A549 (cell line): ENCODE measurements at regions not wholly inside any gene's neighbourhood (a gene's known extent, or its start where the extent isn't known, plus 50 kb on each side); places are given as distances from the start of the nearest gene placed in this dataset.

ENCODE experiments used
- ATAC-seq, 2 experiments: fragments of 200-7000 bp in 1 of 2; fragments of >200 bp in 1 of 2; cut with Nextera tagmentation in 1 of 2; cut with Tn5 transposase in 1 of 2; 3 replicates each; pipeline versions ENCODE4 v1.8.0 to v1.9.1; 2018 to 2020; ENCODE audit warnings: mild to moderate bottlenecking in 1 of 2, moderate library complexity in 1 of 2
- CTCF ChIA-PET: fragments of 300-600 bp; sonication (Branson Sonifier 250); formaldehyde crosslinking; extraction: SDS; loops from one replicate; lab custom pipeline; 2021; ENCODE audit warnings: antibody characterized with exemption, inconsistent platforms; lab: Yijun Ruan, JAX
- POLR2A ChIA-PET: fragments of 350-600 bp; formaldehyde crosslinking; extraction: SDS; loops from one replicate; lab custom pipeline; 2021; ENCODE audit warnings: antibody characterized with exemption, inconsistent platforms; lab: Yijun Ruan, JAX
- DNase-seq, 2 experiments: peaks; one replicate each; pipeline versions ENCODE4 v3.0.0 to v3.0.0-alpha.2; 2011 to 2016; ENCODE audit warnings: low read depth in 1 of 2, low spot score in 1 of 2
- FAIRE-seq: peaks from 2 replicates; lab custom pipeline; 2011; peaks lifted over from hg19 to GRCh38; lab: Jason Lieb, UNC
- H3K27ac ChIP-seq, 2 experiments: fragments of >200 bp; sonication (Bioruptor Twin); formaldehyde crosslinking; 3 replicates each; pipeline ENCODE4 v1.5.1; 2016 to 2017
- H3K4me1 ChIP-seq: fragments of >200 bp; sonication (Bioruptor Twin); formaldehyde crosslinking; 3 replicates; pipeline ENCODE4 v1.6.1; 2016
- H3K4me2 ChIP-seq: fragments of >200 bp; sonication (Bioruptor Twin); formaldehyde crosslinking; 3 replicates; pipeline ENCODE4 v1.6.1; 2016
- H3K4me3 ChIP-seq: fragments of >200 bp; sonication (Bioruptor Twin); formaldehyde crosslinking; 3 replicates; pipeline ENCODE4 v1.5.1; 2016
- H3K9me3 ChIP-seq: fragments of >200 bp; sonication (Bioruptor Twin); formaldehyde crosslinking; 3 replicates; pipeline ENCODE4 v1.6.1; 2016
- CHD2 ChIP-seq: fragments of 150-350 bp; IDR thresholded peaks from 2 replicates; pipeline ENCODE4 v1.6.1; 2014; ENCODE audit warnings: low read length; ENCODE audit not compliant: partially characterized antibody
- EHF ChIP-seq: fragments of 250-450 bp; sonication (Bioruptor Pico); IDR thresholded peaks from 2 replicates; pipeline ENCODE4 v1.5.0; 2020; ENCODE audit warnings: mild to moderate bottlenecking
- EHMT2 ChIP-seq: fragments of 200-600 bp; sonication (generic); IDR thresholded peaks from 2 replicates; pipeline ENCODE4 v1.6.1; 2016; ENCODE audit warnings: antibody characterized with exemption, low read depth, mild to moderate bottlenecking, moderate library complexity
- ESRRA ChIP-seq: fragments of 150-350 bp; IDR thresholded peaks from 2 replicates; pipeline ENCODE4 v1.6.1; 2014; ENCODE audit warnings: mild to moderate bottlenecking, low read length, borderline replicate concordance
- FOSL2 ChIP-seq, 2 experiments: fragments of 450-650 bp in 1 of 2; fragments of >200 bp in 1 of 2; sonication (Bioruptor Twin) in 1 of 2; formaldehyde crosslinking; IDR thresholded peaks; 2 replicates each; pipeline versions ENCODE4 v1.5.0 to v1.6.1; 2016 to 2020; ENCODE audit warnings: mild to moderate bottlenecking in 1 of 2, moderate library complexity in 1 of 2
- FOXS1 ChIP-seq: fragments of 250-450 bp; sonication (Bioruptor Pico); IDR thresholded peaks from 2 replicates; pipeline ENCODE4 v1.5.0; 2020; ENCODE audit warnings: mild to moderate bottlenecking, moderate library complexity
- GATA3 ChIP-seq: IDR thresholded peaks from 2 replicates; pipeline ENCODE4 v1.6.1; 2012; ENCODE audit warnings: borderline replicate concordance
- HDAC2 ChIP-seq: fragments of 200-600 bp; sonication (generic); IDR thresholded peaks from 2 replicates; pipeline ENCODE4 v1.6.1; 2016
- HEYL ChIP-seq: fragments of 250-450 bp; sonication (Bioruptor Pico); IDR thresholded peaks from 2 replicates; pipeline ENCODE4 v1.8.0; 2021; ENCODE audit warnings: mild to moderate bottlenecking, moderate library complexity
- HOXB5 ChIP-seq: fragments of 250-450 bp; sonication (Bioruptor Pico); IDR thresholded peaks from 2 replicates; pipeline ENCODE4 v1.5.0; 2020; ENCODE audit warnings: mild to moderate bottlenecking, moderate library complexity
- JUNB ChIP-seq: fragments of >200 bp; sonication (Bioruptor Twin); formaldehyde crosslinking; IDR thresholded peaks from 2 replicates; pipeline ENCODE4 v1.6.1; 2016
- MYC ChIP-seq: IDR thresholded peaks from 2 replicates; pipeline ENCODE4 v1.6.1; 2012; ENCODE audit warnings: mild to moderate bottlenecking, inconsistent platforms, low read length, improper control_type of control experiment, borderline replicate concordance
- POLR2AphosphoS2 ChIP-seq: conservative IDR thresholded peaks from 2 replicates; pipeline ENCODE4 v1.6.1; 2012; ENCODE audit warnings: low read length, improper control_type of control experiment, inconsistent platforms
- RARB ChIP-seq: fragments of 250-450 bp; sonication (Bioruptor Pico); IDR thresholded peaks from 2 replicates; pipeline ENCODE4 v1.8.0; 2021; ENCODE audit warnings: mild to moderate bottlenecking, moderate library complexity
- SREBF2 ChIP-seq: fragments of 450-650 bp; IDR thresholded peaks from 2 replicates; pipeline ENCODE4 v1.6.1; 2014; ENCODE audit warnings: mild to moderate bottlenecking, moderate library complexity
- TFCP2L1 ChIP-seq: fragments of 250-450 bp; sonication (Bioruptor Pico); IDR thresholded peaks from 2 replicates; pipeline ENCODE4 v1.5.0; 2021; ENCODE audit warnings: mild to moderate bottlenecking
- ZC3H11A ChIP-seq: fragments of 450-650 bp; IDR thresholded peaks from 2 replicates; pipeline ENCODE4 v1.6.1; 2014; ENCODE audit warnings: antibody characterized with exemption, mild to moderate bottlenecking
- ZNF302 ChIP-seq: fragments of 250-450 bp; sonication (Bioruptor Pico); IDR thresholded peaks from 2 replicates; pipeline ENCODE4 v1.9.0; 2021; ENCODE audit warnings: inconsistent platforms, mild to moderate bottlenecking, moderate library complexity
- ZSCAN20 ChIP-seq: fragments of 250-450 bp; sonication (Bioruptor Pico); IDR thresholded peaks from 2 replicates; pipeline ENCODE4 v1.8.0; 2022; ENCODE audit warnings: mild to moderate bottlenecking, moderate library complexity
- WGBS: methylation state at CpG from one replicate; pipeline ENCODE4 v1.1.6; 2017; ENCODE audit errors: missing lambda C conversion rate; 5-methylcytosine and 5-hydroxymethylcytosine counted together
- TF ChIP-seq, protein P1 (sequence below): fragments of >200 bp; sonication (Bioruptor Twin); formaldehyde crosslinking; IDR thresholded peaks from 3 replicates; pipeline ENCODE4 v1.5.1; 2016
- TF ChIP-seq, protein P2 (sequence below): fragments of >200 bp; sonication (Bioruptor Twin); formaldehyde crosslinking; IDR thresholded peaks from 3 replicates; pipeline ENCODE4 v1.6.1; 2016
- TF ChIP-seq, protein P3 (sequence below): IDR thresholded peaks from 2 replicates; pipeline ENCODE4 v1.6.1; 2012; ENCODE audit warnings: low read depth, borderline replicate concordance
- TF ChIP-seq, protein P4 (sequence below): fragments of 450-650 bp; IDR thresholded peaks from 2 replicates; pipeline ENCODE4 v1.6.1; 2014; ENCODE audit warnings: antibody characterized with exemption
- TF ChIP-seq, protein P5 (sequence below): fragments of 250-450 bp; sonication (Bioruptor Pico); IDR thresholded peaks from 2 replicates; pipeline ENCODE4 v1.5.0; 2021; ENCODE audit warnings: mild to moderate bottlenecking, moderate library complexity, borderline replicate concordance

DNA sequence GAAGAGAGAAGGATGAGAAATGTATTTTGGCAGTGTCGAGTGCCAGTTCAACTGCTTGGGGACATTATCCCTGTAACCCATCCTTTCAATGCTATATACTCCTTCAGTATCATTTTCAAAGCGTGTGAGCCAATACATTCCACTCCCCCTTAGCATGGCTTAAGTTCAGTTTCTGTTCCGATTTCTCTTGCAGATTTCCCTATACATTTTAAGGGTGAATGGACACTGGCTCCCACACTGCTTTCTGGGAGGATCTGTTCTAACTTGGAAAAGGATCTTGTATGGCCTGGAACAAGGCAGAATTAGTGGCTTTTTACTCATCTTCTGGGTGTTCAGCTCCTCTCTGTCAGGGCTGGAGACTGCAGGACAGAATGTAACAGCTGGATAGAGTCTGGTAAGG is 333.8 kb downstream of the HAPSTR1 start (continued):
- TF ChIP-seq, protein P1, sequence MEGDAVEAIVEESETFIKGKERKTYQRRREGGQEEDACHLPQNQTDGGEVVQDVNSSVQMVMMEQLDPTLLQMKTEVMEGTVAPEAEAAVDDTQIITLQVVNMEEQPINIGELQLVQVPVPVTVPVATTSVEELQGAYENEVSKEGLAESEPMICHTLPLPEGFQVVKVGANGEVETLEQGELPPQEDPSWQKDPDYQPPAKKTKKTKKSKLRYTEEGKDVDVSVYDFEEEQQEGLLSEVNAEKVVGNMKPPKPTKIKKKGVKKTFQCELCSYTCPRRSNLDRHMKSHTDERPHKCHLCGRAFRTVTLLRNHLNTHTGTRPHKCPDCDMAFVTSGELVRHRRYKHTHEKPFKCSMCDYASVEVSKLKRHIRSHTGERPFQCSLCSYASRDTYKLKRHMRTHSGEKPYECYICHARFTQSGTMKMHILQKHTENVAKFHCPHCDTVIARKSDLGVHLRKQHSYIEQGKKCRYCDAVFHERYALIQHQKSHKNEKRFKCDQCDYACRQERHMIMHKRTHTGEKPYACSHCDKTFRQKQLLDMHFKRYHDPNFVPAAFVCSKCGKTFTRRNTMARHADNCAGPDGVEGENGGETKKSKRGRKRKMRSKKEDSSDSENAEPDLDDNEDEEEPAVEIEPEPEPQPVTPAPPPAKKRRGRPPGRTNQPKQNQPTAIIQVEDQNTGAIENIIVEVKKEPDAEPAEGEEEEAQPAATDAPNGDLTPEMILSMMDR = no peak
- TF ChIP-seq, protein P2, sequence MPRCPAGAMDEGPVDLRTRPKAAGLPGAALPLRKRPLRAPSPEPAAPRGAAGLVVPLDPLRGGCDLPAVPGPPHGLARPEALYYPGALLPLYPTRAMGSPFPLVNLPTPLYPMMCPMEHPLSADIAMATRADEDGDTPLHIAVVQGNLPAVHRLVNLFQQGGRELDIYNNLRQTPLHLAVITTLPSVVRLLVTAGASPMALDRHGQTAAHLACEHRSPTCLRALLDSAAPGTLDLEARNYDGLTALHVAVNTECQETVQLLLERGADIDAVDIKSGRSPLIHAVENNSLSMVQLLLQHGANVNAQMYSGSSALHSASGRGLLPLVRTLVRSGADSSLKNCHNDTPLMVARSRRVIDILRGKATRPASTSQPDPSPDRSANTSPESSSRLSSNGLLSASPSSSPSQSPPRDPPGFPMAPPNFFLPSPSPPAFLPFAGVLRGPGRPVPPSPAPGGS = no peak
- TF ChIP-seq EHF (CRISPR knock-in tag) = no peak
- no peak for TF ChIP-seq JUNB

DNA sequence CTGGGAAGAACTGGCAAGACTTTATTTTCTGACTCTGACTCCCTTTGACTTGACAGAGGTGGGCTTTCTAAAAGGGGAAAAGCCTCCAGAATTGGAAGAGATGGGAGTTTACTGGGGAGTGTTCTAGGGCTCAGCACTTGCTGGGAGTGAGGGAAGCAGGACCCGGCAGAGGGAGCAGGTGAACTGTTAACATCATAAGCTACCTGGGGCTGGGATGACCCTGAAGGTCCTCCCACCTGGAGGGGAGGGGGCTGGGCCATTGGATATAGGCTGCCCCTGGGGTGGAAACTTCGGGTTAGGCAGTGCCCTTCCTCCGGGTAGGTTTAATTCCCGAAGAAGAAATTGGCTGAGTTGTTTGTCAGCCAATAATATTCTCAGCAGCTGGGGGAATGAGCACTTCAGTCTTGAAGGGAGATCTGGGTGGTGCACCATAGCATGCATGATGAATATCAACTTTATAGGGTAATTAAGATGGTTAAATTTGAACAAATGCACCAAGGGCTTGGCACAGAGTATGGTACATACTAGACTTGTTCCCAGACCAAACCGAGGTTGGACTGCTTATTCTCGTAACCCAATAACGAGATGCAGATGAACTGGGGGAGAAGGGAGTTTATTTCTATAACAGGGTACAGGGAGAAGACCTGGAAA is 337.0 kb downstream of the HAPSTR1 start:
- CTCF ChIA-PET = no interaction called here
- 2% methylated on average over 7 of the region's 7 CpGs for WGBS
- no peak for TF ChIP-seq HDAC2
- no peak for TF ChIP-seq TFCP2L1 (CRISPR knock-in tag)
- TF ChIP-seq, protein P3, sequence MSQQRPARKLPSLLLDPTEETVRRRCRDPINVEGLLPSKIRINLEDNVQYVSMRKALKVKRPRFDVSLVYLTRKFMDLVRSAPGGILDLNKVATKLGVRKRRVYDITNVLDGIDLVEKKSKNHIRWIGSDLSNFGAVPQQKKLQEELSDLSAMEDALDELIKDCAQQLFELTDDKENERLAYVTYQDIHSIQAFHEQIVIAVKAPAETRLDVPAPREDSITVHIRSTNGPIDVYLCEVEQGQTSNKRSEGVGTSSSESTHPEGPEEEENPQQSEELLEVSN = no peak
- TF ChIP-seq FOSL2 (IDR thresholded peaks at IDR 0.05) = no peak
- no peak for TF ChIP-seq FOSL2 (CRISPR knock-in tag; IDR thresholded peaks at IDR 0.05)
- no peak for TF ChIP-seq ZC3H11A
- no peak for TF ChIP-seq HOXB5 (CRISPR knock-in tag)
- TF ChIP-seq FOXS1 (CRISPR knock-in tag) = no peak
- TF ChIP-seq SREBF2 = no peak
- no peak for TF ChIP-seq MYC
- no peak for TF ChIP-seq POLR2AphosphoS2
- no peak for TF ChIP-seq GATA3
- no peak for TF ChIP-seq HEYL (CRISPR knock-in tag)
- TF ChIP-seq RARB (CRISPR knock-in tag) = no peak
- H3K9me3 ChIP-seq = no peaks in the 10 kb centered on the region
- no peak for ATAC-seq
- H3K4me1 ChIP-seq = no peaks in the 10 kb centered on the region
- H3K4me3 ChIP-seq = no peak overlapping the region
- no peak overlapping the region for H3K4me2 ChIP-seq
- H3K27ac ChIP-seq = no peak overlapping the region
- POLR2A ChIA-PET = no interaction called here
- no peak for FAIRE-seq
- no peak for DNase-seq

DNA sequence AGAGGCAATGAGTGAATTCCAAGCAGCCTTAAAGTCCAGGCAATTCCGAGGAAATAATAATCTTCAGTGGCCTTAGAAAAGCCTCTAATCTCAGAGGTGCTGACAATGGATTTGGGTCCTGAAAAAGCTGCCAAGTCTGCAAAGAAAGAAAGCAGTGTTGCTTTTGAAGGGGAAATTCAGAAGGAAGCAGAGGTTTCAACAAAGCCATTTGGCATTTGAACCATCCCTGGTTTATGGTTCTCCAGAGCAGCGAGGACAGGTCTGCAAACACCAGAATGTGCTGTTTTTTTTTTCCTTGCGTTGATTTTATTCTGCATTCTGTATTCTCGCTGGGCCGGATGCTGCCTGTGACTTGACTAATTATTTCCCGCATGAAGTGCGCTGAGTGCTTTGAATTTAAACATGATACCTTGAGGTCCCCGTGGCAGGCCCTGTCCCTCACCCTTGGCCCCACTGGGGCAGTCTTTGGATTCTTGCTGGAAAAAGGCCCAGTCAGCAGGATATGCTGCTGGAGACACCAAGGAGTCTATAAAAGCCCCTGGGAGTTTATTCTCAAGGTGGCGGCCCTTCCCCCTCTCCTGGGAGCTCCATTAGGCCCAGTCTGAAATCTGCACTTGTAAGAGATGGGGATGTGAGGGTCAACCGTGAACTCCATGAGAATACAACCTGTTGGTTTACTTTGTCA is 338.3 kb downstream of the HAPSTR1 start:
- ChIA-PET CTCF (no interaction called here), POLR2A (no interaction called here)
- ATAC-seq (no peak), FAIRE-seq (no peak), DNase-seq (no peak)
- H3K4me3 ChIP-seq = no peak overlapping the region
- no peaks in the 10 kb centered on the region for H3K9me3 ChIP-seq
- TF ChIP-seq, protein P1 = no peak
- TF ChIP-seq, protein P4, sequence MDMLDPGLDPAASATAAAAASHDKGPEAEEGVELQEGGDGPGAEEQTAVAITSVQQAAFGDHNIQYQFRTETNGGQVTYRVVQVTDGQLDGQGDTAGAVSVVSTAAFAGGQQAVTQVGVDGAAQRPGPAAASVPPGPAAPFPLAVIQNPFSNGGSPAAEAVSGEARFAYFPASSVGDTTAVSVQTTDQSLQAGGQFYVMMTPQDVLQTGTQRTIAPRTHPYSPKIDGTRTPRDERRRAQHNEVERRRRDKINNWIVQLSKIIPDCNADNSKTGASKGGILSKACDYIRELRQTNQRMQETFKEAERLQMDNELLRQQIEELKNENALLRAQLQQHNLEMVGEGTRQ = no peak
- TF ChIP-seq, protein P5, sequence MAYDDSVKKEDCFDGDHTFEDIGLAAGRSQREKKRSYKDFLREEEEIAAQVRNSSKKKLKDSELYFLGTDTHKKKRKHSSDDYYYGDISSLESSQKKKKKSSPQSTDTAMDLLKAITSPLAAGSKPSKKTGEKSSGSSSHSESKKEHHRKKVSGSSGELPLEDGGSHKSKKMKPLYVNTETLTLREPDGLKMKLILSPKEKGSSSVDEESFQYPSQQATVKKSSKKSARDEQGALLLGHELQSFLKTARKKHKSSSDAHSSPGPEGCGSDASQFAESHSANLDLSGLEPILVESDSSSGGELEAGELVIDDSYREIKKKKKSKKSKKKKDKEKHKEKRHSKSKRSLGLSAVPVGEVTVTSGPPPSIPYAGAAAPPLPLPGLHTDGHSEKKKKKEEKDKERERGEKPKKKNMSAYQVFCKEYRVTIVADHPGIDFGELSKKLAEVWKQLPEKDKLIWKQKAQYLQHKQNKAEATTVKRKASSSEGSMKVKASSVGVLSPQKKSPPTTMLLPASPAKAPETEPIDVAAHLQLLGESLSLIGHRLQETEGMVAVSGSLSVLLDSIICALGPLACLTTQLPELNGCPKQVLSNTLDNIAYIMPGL (CRISPR knock-in tag) = no peak
- no peak for TF ChIP-seq FOSL2 (IDR thresholded peaks at IDR 0.05)
- TF ChIP-seq FOSL2 (CRISPR knock-in tag; IDR thresholded peaks at IDR 0.05) = no peak
- TF ChIP-seq CHD2 = no peak
- TF ChIP-seq, protein P3 = no peak
- TF ChIP-seq GATA3 = no peak
- no peak for TF ChIP-seq EHMT2
- no peak for TF ChIP-seq HEYL (CRISPR knock-in tag)
- TF ChIP-seq ZSCAN20 = no peak
- TF ChIP-seq ZNF302 (CRISPR knock-in tag) = no peak
- TF ChIP-seq ESRRA = no peak
- H3K4me1 ChIP-seq = no peaks in the 10 kb centered on the region
- 34% methylated on average over 10 of the region's 10 CpGs for WGBS
- H3K27ac ChIP-seq = no peak overlapping the region
- H3K4me2 ChIP-seq = no peak overlapping the region
